Activated T-cell treated with anti-CD3 and anti-CD28 coated beads, Interleukin-2, amount 50 U/mL, for 24 hours (primary cell): ENCODE measurements at regions not wholly inside any gene's neighbourhood (a gene's known extent, or its start where the extent isn't known, plus 50 kb on each side); places are given as distances from the start of the nearest gene placed in this dataset.

Experiments used
- DNase-seq: peaks from one replicate; pipeline ENCODE4 v3.0.0-alpha.2; 2020
- H3K27ac Mint-ChIP-seq: 2 replicates; pipeline ENCODE4 v1.8.0; 2020; ENCODE audit warnings: mild to moderate bottlenecking, mixed read lengths
- H3K27me3 Mint-ChIP-seq: 2 replicates; pipeline ENCODE4 v1.8.0; 2020; ENCODE audit warnings: mixed read lengths
- H3K36me3 Mint-ChIP-seq: 2 replicates; pipeline ENCODE4 v1.8.0; 2020; ENCODE audit warnings: low read depth, mixed read lengths
- H3K4me1 Mint-ChIP-seq: 2 replicates; pipeline ENCODE4 v1.8.0; 2020; ENCODE audit warnings: low read depth, mixed read lengths
- H3K4me3 Mint-ChIP-seq: 2 replicates; pipeline ENCODE4 v1.8.0; 2020; ENCODE audit warnings: mild to moderate bottlenecking, moderate library complexity, mixed read lengths
- H3K9me3 Mint-ChIP-seq: 2 replicates; pipeline ENCODE4 v1.8.0; 2020; ENCODE audit warnings: mixed read lengths

- H3K4me3 Mint-ChIP-seq = no peak overlapping the region
These were observed 111.9 kb upstream of the NRBF2 start for GRCh38 chr10:63021225-63021624.

GRCh38 chr10:63013755-63014154 lies 119.4 kb upstream of the NRBF2 start:
- H3K27ac Mint-ChIP-seq = no peak overlapping the region
- no peaks in the 10 kb centered on the region for H3K9me3 Mint-ChIP-seq
- DNase-seq = no peak
- H3K36me3 Mint-ChIP-seq = no peaks in the 10 kb centered on the region
- no peaks in the 10 kb centered on the region for H3K4me1 Mint-ChIP-seq
- peaks cover 40% of the 10 kb centered on the region for H3K27me3 Mint-ChIP-seq
- H3K4me3 Mint-ChIP-seq = no peak overlapping the region

More at GRCh38 chr10:63021225-63021624, 111.9 kb upstream of the NRBF2 start:
- Mint-ChIP-seq H3K27me3 (peaks cover 45% of the 10 kb centered on the region), H3K4me1 (no peaks in the 10 kb centered on the region), H3K9me3 (no peaks in the 10 kb centered on the region), H3K27ac (no peak overlapping the region), H3K36me3 (no peaks in the 10 kb centered on the region)
- DNase-seq = no peak

- H3K27ac Mint-ChIP-seq = no peak overlapping the region
- H3K36me3 Mint-ChIP-seq = no peaks in the 10 kb centered on the region
- DNase-seq = no peak
- H3K9me3 Mint-ChIP-seq = no peaks in the 10 kb centered on the region
- peaks cover 38% of the 10 kb centered on the region for H3K27me3 Mint-ChIP-seq
- H3K4me1 Mint-ChIP-seq = no peaks in the 10 kb centered on the region
- no peak overlapping the region for H3K4me3 Mint-ChIP-seq
These were observed 120.5 kb upstream of the NRBF2 start for GRCh38 chr10:63012623-63013022.

- no peak for DNase-seq
- Mint-ChIP-seq H3K27me3 (peaks cover 40% of the 10 kb centered on the region), H3K9me3 (no peaks in the 10 kb centered on the region), H3K36me3 (no peaks in the 10 kb centered on the region), H3K4me3 (no peak overlapping the region), H3K4me1 (peaks cover 14% of the 10 kb centered on the region), H3K27ac (no peak overlapping the region)
These were observed 122.9 kb upstream of the NRBF2 start for GRCh38 chr10:63010203-63010602.

GRCh38 chr10:63008491-63008890 lies 124.6 kb upstream of the NRBF2 start:
- Mint-ChIP-seq H3K4me3 (no peak overlapping the region), H3K9me3 (no peaks in the 10 kb centered on the region), H3K27ac (no peak overlapping the region), H3K36me3 (no peaks in the 10 kb centered on the region), H3K27me3 (peaks cover 44% of the 10 kb centered on the region), H3K4me1 (peaks cover 22% of the 10 kb centered on the region)
- no peak for DNase-seq

GRCh38 chr10:63007112-63007511 lies 126.0 kb upstream of the NRBF2 start:
- no peaks in the 10 kb centered on the region for H3K9me3 Mint-ChIP-seq
- peaks cover 49% of the 10 kb centered on the region for H3K27me3 Mint-ChIP-seq
- peaks cover 22% of the 10 kb centered on the region for H3K4me1 Mint-ChIP-seq
- no peak overlapping the region for H3K4me3 Mint-ChIP-seq
- no peak for DNase-seq
- no peaks in the 10 kb centered on the region for H3K36me3 Mint-ChIP-seq
- H3K27ac Mint-ChIP-seq = no peak overlapping the region

GRCh38 chr10:63005246-63005645 lies 127.9 kb upstream of the NRBF2 start:
- peaks cover 22% of the 10 kb centered on the region for H3K4me1 Mint-ChIP-seq
- H3K36me3 Mint-ChIP-seq = no peaks in the 10 kb centered on the region
- peaks cover 64% of the 10 kb centered on the region for H3K27me3 Mint-ChIP-seq
- H3K27ac Mint-ChIP-seq = no peak overlapping the region
- no peaks in the 10 kb centered on the region for H3K9me3 Mint-ChIP-seq
- no peak overlapping the region for H3K4me3 Mint-ChIP-seq
- DNase-seq = no peak

GRCh38 chr10:63003816-63004453 lies 129.2 kb upstream of the NRBF2 start:
- no peak for DNase-seq
- no peaks in the 10 kb centered on the region for H3K9me3 Mint-ChIP-seq
- H3K4me1 Mint-ChIP-seq = peaks cover 22% of the 10 kb centered on the region
- H3K27ac Mint-ChIP-seq = no peak overlapping the region
- H3K27me3 Mint-ChIP-seq = peaks cover 58% of the 10 kb centered on the region
- no peak overlapping the region for H3K4me3 Mint-ChIP-seq
- H3K36me3 Mint-ChIP-seq = no peaks in the 10 kb centered on the region

GRCh38 chr10:62996925-62997324 lies 136.2 kb upstream of the NRBF2 start:
- no peak for DNase-seq
- H3K27ac Mint-ChIP-seq = no peak overlapping the region
- no peak overlapping the region for H3K4me3 Mint-ChIP-seq
- no peaks in the 10 kb centered on the region for H3K36me3 Mint-ChIP-seq
- peaks cover 44% of the 10 kb centered on the region for H3K4me1 Mint-ChIP-seq
- H3K9me3 Mint-ChIP-seq = no peaks in the 10 kb centered on the region
- peaks cover 31% of the 10 kb centered on the region for H3K27me3 Mint-ChIP-seq

GRCh38 chr10:62996516-62996915 lies 136.6 kb upstream of the NRBF2 start:
- Mint-ChIP-seq H3K4me1 (peaks cover 48% of the 10 kb centered on the region), H3K27ac (peak overlapping the region; percentile 55)

GRCh38 chr10:62993121-62993520 lies 140.0 kb upstream of the NRBF2 start:
- no peak overlapping the region for H3K27ac Mint-ChIP-seq
- no peaks in the 10 kb centered on the region for H3K9me3 Mint-ChIP-seq
- H3K27me3 Mint-ChIP-seq = peaks cover 6% of the 10 kb centered on the region
- DNase-seq = no peak
- no peak overlapping the region for H3K4me3 Mint-ChIP-seq
- H3K4me1 Mint-ChIP-seq = peaks cover 69% of the 10 kb centered on the region
- H3K36me3 Mint-ChIP-seq = no peaks in the 10 kb centered on the region

More at GRCh38 chr10:62996516-62996915, 136.6 kb upstream of the NRBF2 start:
- H3K27me3 Mint-ChIP-seq = peaks cover 27% of the 10 kb centered on the region
- H3K4me3 Mint-ChIP-seq = no peak overlapping the region
- H3K36me3 Mint-ChIP-seq = no peaks in the 10 kb centered on the region
- H3K9me3 Mint-ChIP-seq = no peaks in the 10 kb centered on the region
- no peak for DNase-seq

GRCh38 chr10:62992145-62992721 lies 140.9 kb upstream of the NRBF2 start:
- DNase-seq = peak; percentile 45
- Mint-ChIP-seq H3K9me3 (no peaks in the 10 kb centered on the region), H3K27me3 (peaks cover 8% of the 10 kb centered on the region), H3K36me3 (no peaks in the 10 kb centered on the region), H3K27ac (peak overlapping the region; percentile 96), H3K4me3 (peak overlapping the region; percentile 70), H3K4me1 (peaks cover 71% of the 10 kb centered on the region)

- Mint-ChIP-seq H3K27me3 (peaks cover 11% of the 10 kb centered on the region), H3K27ac (peak overlapping the region; percentile 16), H3K4me3 (no peak overlapping the region), H3K36me3 (no peaks in the 10 kb centered on the region), H3K4me1 (peaks cover 54% of the 10 kb centered on the region), H3K9me3 (no peaks in the 10 kb centered on the region)
- DNase-seq = no peak
These were observed 143.0 kb upstream of the NRBF2 start for GRCh38 chr10:62990126-62990525.

GRCh38 chr10:62985807-62986600 lies 147.1 kb upstream of the NRBF2 start:
- H3K4me3 Mint-ChIP-seq = no peak overlapping the region
- no peaks in the 10 kb centered on the region for H3K36me3 Mint-ChIP-seq
- peaks cover 24% of the 10 kb centered on the region for H3K27me3 Mint-ChIP-seq
- no peak overlapping the region for H3K27ac Mint-ChIP-seq
- H3K9me3 Mint-ChIP-seq = no peaks in the 10 kb centered on the region
- peaks cover 36% of the 10 kb centered on the region for H3K4me1 Mint-ChIP-seq
- DNase-seq = no peak

- peak overlapping the region; percentile 90 for H3K27ac Mint-ChIP-seq
- no peak for DNase-seq
- peaks cover 46% of the 10 kb centered on the region for H3K4me1 Mint-ChIP-seq
- peaks cover 13% of the 10 kb centered on the region for H3K27me3 Mint-ChIP-seq
- no peak overlapping the region for H3K4me3 Mint-ChIP-seq
- H3K9me3 Mint-ChIP-seq = peaks cover 5% of the 10 kb centered on the region
- H3K36me3 Mint-ChIP-seq = no peaks in the 10 kb centered on the region
These were observed 152.0 kb upstream of the NRBF2 start for GRCh38 chr10:62981096-62981495.
